ENCODE measurements at regions not wholly inside any gene's neighbourhood (a gene's known extent, or its start where the extent isn't known, plus 50 kb on each side); places are given as distances from the start of the nearest gene placed in this dataset.
"Not testable (repeated sequence)": the region's sequence is repeated elsewhere in the genome, so short reads cannot be mapped to it uniquely, and the experiment has no call there.

GRCh38 chr6:157752879-157753278 is 70.2 kb upstream of the SNX9 start:
- H3K4ac ChIP-seq (replicated peaks; ENCODE audit: insufficient read length, low read depth, low read length); H3K56ac ChIP-seq (replicated peaks; ENCODE audit: insufficient read length, low read depth, low read length); H4K20me1 ChIP-seq (replicated peaks in 1 of 2; ENCODE audit: control insufficient read depth in 1 of 2, insufficient read depth in 2 of 2, low read length in 2 of 2); H2BK5ac ChIP-seq (ENCODE audit: low read depth, low read length); H3K14ac ChIP-seq (ENCODE audit: insufficient read length); H2AK5ac ChIP-seq (ENCODE audit: low read depth, low read length); H4K8ac ChIP-seq (ENCODE audit: extremely low read depth, insufficient read depth, low read length); H2BK15ac ChIP-seq (ENCODE audit: low read length); H3K9me3 ChIP-seq (ENCODE audit: insufficient read depth in 2 of 2, low read depth in 1 of 2, low read length in 1 of 2); H3K4me3 ChIP-seq (ENCODE audit: extremely low read depth in 1 of 4, insufficient read depth in 2 of 4, low read depth in 3 of 4, low read length in 4 of 4); H3K4me1 ChIP-seq (replicated peaks in 1 of 4; ENCODE audit: control insufficient read depth in 3 of 4, insufficient read depth in 4 of 4, low read length in 3 of 4); H3K79me1 ChIP-seq (ENCODE audit: low read depth, low read length); POLR2A ChIA-PET (ENCODE audit: partially characterized antibody); H2BK20ac ChIP-seq (ENCODE audit: low read length); FAIRE-seq; H3K27ac ChIP-seq (ENCODE audit: low read depth, low read length); H4K91ac ChIP-seq (replicated peaks; ENCODE audit: insufficient read length, low read length); H3K23me2 ChIP-seq (ENCODE audit: low read depth, low read length); H2BK12ac ChIP-seq (ENCODE audit: low read depth, low read length); H3K23ac ChIP-seq (ENCODE audit: insufficient read length); H3K9ac ChIP-seq (replicated peaks in 1 of 4; ENCODE audit: extremely low read depth in 1 of 4, low read depth in 3 of 4, low read length in 3 of 4); H3K27me3 ChIP-seq (replicated peaks in 1 of 4; ENCODE audit: control insufficient read depth in 3 of 4, extremely low read depth in 1 of 4, insufficient read depth in 3 of 4, low read length in 3 of 4); H3K79me2 ChIP-seq (ENCODE audit: control insufficient read depth in 1 of 2, insufficient read depth in 2 of 2, low read length in 2 of 2); H2BK120ac ChIP-seq (replicated peaks; ENCODE audit: low read depth, low read length); H3K36me3 ChIP-seq (ENCODE audit: control insufficient read depth in 2 of 4, insufficient read depth in 4 of 4, low read length in 3 of 4); H4K5ac ChIP-seq (ENCODE audit: insufficient read length, low read depth, low read length); DNase-seq (ENCODE audit: low read depth in 1 of 2, low spot score in 2 of 2); H2AFZ ChIP-seq (ENCODE audit: low read length); H3K18ac ChIP-seq (ENCODE audit: extremely low read depth, low read length): not testable (repeated sequence)
- 0 out of 4 replicates have a peak overlapping the region, but pooled peaks of 1 of the 2 experiments have one; percentile 9 for H3K4me2 ChIP-seq (ENCODE audit: insufficient read depth in 1 of 2, low read depth in 2 of 2, low read length in 2 of 2)
- CTCF ChIA-PET (ENCODE audit: partially characterized antibody), result interaction anchor here (6.5 kb wide), 1 partner anchor 121 kb away, joined by 54 read pairs; no protein-coding TSS in a partner anchor
- WGBS, 2 experiments (ENCODE audit: extremely low coverage in 1 of 2, insufficient coverage in 1 of 2, insufficient read length in 1 of 2, insufficient replicate concordance in 2 of 2, low coverage in 1 of 2, low lambda C conversion rate in 2 of 2, missing lambda C conversion rate in 1 of 2), result 57% methylated on average over 3 of the region's 3 CpGs; no CpG with 5 or more reads in 1 of the 2 experiments
